SU-DHL-6 (cell line): ENCODE measurements at regions not wholly inside any gene's neighbourhood (a gene's known extent, or its start where the extent isn't known, plus 50 kb on each side); places are given as distances from the start of the nearest gene placed in this dataset.

Experiments used
- CTCF ChIP-seq: fragments of 200-600 bp; sonication (generic); IDR thresholded peaks from one replicate; pipeline ENCODE4 v1.5.1; 2017; ENCODE audit warnings: antibody characterized with exemption, mild to moderate bottlenecking, low read length, moderate library complexity; ENCODE audit not compliant: insufficient read depth, poor library complexity, severe bottlenecking
- EZH2phosphoT487 ChIP-seq: fragments of 200-600 bp; sonication (generic), shearing (Covaris generic); conservative IDR thresholded peaks from 2 replicates; pipeline ENCODE4 v1.6.1; 2018; ENCODE audit warnings: mild to moderate bottlenecking, antibody characterized with exemption, low read length, moderate library complexity, mixed read lengths

- no peak for TF ChIP-seq EZH2phosphoT487
- TF ChIP-seq CTCF: no peak
These were observed 330.5 kb upstream of the MAP3K7 start for GRCh38 chr6:90917376-90917775.
